D341Med (cell line): ENCODE measurements at regions not wholly inside any gene's neighbourhood (a gene's known extent, or its start where the extent isn't known, plus 50 kb on each side); places are given as distances from the start of the nearest gene placed in this dataset.
"Not testable (repeated sequence)": the region's sequence is repeated elsewhere in the genome, so short reads cannot be mapped to it uniquely, and the experiment has no call there.

Source experiments
- DNase-seq: peaks from one replicate; pipeline ENCODE4 v3.0.0; 2012; ENCODE audit warnings: low spot score

- no peak for DNase-seq
These were observed 52.9 kb upstream of the IMP4 start for GRCh38 chr2:130289780-130290179.

- DNase-seq: no peak
These were observed 54.0 kb upstream of the IMP4 start for GRCh38 chr2:130288467-130289403.

DNA sequence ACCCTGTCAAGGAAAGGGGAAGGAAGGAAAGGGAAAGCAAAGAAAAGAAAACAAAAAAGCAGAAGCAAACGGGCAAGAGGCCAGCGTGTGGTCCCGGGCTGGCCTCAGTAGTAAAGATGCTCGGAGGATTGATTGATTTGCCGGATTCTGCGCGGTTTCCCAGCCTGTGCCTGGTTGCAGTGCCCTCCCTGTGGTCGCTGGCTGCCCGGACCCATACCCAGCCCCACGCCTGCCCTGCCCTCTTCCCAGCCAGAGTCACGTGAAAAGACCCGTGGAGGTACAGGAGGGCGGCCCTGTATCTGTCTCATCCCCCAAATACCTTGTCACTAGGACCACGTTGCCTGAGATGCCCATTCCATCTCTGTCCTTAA lies 55.1 kb upstream of the IMP4 start:
- no peak for DNase-seq

GRCh38 chr2:130286983-130287655 lies 55.6 kb upstream of the IMP4 start:
- no peak for DNase-seq

DNA sequence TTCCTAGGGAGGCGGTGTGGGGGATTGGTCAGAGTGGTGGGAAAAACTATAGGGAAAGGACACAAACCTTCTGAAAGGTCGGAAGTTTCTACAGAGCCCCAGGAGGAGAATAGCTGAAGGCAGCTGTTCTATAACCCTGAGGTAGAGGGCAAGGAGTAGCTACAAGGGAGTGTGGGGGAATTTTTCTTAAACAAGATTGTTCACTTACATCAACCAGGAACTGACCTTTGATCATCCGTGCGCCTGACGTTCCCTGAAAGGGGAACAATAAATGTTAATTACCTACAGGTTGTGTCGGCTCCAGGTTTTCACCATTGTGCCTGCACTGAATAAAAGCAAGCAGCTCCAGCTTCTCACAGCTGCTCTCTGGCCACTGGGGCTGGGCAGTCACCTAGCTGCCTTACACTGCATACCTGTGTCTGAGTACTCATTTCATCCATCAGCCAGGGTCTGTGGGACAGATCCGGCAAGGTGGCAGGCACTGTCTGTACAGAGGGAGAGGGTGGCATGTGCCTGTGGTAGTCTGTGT lies 59.3 kb upstream of the IMP4 start:
- not testable (repeated sequence) for DNase-seq

DNA sequence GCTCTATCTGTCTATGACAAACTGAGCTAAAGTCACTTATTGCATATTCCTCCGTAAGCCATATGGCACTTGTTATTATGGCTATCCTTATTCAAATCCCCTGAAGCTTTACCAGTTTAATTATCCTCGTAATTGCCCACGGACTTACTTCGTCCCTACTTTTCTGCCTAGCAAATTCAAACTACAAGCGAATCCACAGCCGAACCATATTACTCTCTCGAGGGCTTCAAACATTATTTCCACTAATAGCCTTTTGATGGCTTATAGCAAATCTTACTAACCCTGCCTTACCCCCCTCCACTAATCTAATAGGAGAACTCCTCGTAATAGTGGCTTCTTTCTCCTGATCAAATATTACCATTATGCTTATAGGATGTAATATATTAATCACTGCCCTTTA lies 63.1 kb upstream of the IMP4 start:
- not testable (repeated sequence) for DNase-seq

GRCh38 chr2:130268333-130268732 lies 70.1 kb upstream of the TUBA3E start:
- DNase-seq: not testable (repeated sequence)

DNA sequence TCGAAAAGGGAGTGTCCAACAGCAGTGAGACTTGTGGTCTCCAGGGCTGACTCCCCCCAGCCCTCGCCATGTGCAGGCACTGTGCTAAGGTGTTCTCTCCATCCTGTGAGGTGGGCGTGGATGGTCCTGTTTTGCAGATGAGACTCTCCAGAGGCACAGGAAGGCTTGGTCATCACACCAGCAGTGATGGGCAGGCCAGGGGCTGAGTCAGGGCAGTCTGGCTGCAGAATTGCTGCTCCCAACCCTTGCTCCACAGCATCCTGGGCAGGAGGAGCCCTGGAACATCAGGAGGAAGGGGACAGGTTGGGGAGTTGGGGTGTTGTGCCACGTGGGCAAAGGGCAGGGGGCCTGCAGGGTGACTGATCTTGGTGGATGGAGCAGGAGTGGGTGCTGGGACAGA lies 69.3 kb upstream of the TUBA3E start:
- not testable (repeated sequence) for DNase-seq

DNA sequence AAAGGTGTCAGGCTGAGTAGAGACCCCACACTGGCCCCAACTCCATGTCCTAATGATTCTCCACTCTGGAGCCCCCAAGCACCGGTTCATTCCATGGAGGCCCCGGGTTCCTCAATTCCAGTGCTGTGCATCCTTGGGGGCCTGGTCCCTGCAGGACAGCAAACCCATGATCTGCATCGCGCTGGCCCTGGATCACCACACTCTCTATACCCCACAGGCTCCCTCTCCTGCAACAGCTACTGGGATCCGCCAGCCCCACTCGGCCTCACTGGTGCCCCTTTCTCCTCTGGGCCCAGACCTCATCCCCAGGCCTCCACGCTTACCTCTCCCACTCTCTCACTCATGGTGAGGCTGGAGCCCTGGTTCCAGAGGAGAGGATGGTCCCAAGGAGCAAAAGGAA lies 68.6 kb upstream of the TUBA3E start:
- not testable (repeated sequence) for DNase-seq

DNA sequence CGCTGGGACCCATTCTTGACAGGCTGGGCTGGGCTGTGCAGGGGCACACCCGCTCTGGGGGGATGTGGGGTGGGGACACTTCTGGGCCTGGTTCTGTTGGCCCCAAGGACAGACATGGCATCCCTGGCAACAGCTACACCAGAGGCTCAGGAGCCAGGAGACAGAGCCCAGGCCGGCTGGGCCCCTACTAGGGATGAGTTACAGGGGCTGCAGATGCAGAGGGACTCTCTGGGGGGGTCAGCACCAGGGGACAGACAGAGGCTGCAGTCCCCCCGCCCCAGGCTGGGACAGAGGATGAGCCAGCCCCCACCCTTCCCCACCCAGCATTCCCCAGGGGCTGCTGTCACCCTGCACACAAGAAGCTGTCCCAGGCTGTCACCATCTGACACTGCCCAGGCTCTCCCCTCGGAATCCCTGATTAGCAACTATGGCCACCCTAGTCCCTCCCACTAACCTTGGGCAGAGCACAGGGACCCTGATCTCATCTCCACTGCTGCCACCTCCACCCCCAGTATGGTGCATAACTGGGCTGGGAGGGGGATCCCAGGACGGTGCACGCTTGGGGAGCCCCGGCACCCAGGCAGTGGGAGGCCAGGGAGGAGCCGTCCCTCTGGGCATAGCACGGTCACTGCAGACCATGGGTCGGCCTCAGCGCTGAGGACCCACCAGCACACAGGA lies 67.5 kb upstream of the TUBA3E start:
- not testable (repeated sequence) for DNase-seq

- not testable (repeated sequence) for DNase-seq
These were observed 66.7 kb upstream of the TUBA3E start for GRCh38 chr2:130264901-130265320.

DNA sequence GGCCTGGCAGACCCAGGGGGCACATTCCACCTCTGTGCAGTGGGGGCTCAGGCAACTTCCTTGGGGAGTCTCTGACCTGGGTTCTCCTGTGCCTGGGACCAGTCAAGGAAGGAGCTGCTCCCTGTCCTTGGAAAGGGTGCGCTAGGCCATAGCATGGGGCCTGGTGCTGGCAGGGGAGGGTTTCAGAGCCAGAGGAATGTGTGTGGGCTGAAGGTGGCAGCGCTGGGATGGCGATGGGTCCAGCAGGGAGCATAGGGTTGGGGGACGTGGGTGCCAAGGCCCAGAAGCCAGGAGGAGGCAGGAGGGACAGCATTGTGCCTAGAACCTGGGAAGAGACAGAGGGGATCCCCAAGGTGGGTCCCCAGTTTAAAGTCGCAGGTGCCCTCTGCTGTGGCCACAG lies 66.3 kb upstream of the TUBA3E start:
- no peak for DNase-seq

- no peak for DNase-seq
These were observed 65.8 kb upstream of the TUBA3E start for GRCh38 chr2:130264046-130264445.

DNA sequence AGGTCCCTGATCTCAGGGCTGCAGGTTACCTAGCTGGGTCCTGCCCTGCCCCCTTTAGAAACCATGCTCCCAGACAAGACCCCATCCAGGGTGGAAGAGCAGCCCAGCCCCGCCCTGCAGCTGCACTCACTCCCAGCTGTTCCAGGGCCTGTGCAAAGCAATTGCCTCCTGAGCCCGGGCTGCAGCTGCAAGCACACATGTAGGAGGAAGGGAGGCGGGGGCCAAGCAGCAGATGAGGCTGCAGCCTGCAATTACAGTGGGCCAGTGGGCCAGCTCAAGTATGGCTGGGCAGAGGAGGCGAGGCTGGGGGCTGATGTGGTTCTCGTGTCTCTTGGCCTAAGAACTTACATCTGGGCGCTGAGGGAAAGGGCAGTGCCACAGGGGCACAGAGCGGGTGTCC lies 65.4 kb upstream of the TUBA3E start:
- no peak for DNase-seq

DNA sequence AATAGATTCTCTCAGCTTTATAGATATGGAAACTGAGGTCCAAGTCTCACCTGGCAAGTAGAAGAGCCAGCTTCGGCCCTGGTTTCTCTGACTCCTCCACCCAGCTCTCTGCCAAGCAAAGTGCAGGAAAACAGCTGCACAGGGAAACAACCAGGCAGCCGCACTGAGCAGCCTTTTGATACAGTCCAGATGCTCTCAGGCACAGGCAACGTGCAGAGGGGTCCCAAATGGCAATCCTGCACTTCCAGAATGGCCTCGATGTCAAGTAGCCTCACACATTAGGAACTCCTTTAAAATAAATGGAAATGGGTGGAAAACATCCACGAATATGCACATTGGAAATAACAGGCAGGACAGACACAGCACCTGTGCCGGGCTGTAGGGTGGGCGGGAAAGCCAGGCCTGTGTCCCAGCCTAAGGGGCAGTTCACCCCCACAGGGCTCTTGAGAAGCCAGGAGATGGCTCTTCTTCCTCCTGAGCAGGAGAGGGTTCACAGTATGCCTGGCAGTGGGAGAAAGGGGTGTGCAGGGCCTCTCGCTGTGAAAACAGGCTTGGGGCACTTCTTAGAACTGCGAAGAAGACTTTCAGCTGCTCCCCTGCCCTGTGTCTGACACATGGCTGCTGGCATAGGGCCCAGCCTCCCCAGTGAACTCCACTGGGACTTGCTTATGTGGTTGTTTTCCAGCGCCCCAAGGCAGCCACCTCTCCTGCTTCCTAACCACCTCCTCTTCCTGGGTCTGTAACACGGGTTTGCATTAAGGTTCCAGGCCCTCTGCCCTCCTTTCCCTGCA lies 63.9 kb upstream of the TUBA3E start:
- no peak for DNase-seq

DNA sequence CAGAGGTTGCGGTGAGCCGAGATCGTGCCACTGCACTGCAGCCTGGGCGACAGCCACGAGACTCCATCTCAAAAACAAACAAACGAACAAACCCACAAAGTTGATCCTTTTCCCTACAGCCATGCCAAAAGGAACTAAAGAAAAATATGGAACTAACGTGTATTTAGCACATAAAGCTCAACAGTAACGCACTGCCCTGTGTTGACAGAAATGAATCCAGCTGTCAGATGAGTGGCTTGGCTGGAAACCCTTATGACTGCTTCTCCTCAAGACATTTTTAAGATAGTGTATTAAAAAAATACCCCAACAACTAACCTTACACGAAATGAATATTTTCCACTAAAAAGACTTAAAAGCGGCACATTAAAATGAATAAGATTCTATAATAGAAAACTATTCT lies 62.9 kb upstream of the TUBA3E start:
- no peak for DNase-seq

- DNase-seq: no peak
These were observed 61.4 kb upstream of the TUBA3E start for GRCh38 chr2:130259594-130259993.

DNA sequence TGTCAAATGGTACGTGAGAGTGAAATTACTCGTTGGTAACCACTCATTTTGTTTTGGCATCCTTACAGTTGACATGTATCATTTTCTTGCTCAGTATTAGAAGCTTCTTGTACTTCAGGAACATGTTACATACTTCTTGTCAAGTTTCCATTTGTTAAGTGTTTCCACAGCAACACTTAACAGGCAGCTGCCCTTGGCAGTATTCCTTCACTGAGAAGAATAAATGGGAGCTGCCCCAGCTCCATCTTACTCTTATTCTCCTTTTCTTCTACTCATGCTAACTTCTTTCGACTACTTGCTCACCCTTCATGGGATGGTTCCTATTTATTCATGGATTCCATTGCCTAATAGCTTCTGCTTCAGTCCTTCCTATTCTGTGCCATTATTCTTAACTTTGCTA lies 60.1 kb upstream of the TUBA3E start:
- DNase-seq: no peak

DNA sequence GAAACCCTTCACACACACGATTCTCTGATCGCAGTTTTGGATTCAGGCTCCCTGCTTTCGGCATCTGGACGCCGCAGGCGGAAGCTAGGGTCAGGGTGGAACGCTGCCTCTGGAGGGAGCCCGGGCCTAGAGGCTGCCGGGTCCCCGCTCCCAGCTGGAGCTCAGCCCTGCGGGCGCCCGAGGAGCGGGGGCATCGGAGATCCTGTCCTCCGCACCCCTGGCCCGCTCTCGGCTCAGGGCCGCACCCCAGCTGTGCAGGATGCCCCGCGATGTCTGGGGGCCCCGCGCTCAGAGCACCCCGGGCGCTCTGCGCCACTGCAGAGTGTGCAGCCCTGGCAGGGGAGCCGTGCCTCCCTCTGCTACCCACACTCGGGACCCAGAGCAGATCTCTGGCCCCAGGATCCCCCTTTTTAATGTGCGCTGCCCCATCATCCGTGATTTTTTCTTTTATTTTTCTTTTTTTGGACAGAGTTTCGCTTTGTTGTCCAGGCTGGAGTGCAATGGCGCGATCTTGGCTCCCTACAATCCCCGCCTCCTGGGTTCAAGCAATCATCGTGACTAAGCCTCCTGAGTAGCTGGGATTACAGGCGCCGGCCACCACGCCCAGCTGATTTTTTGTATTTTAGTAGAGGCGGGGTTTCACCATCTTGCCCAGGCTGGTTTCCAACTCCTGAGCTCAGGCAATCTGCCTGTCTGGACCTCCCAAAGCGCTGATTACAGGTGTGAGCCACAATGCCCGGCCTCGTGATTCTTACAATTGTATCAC lies 54.8 kb upstream of the TUBA3E start:
- peak; percentile 57 for DNase-seq

GRCh38 chr2:130251873-130252620 lies 53.8 kb upstream of the TUBA3E start:
- DNase-seq: no peak
